OCI-LY3 (cell line): ENCODE measurements at regions not wholly inside any gene's neighbourhood (a gene's known extent, or its start where the extent isn't known, plus 50 kb on each side); places are given as distances from the start of the nearest gene placed in this dataset.

ENCODE experiments used
- H2AFZ ChIP-seq: fragments of 200-600, 300-600 bp; shearing (Covaris generic); 2 replicates; pipeline ENCODE4 v1.6.0; 2014; ENCODE audit warnings: antibody characterized with exemption, low read depth, low read length
- H3K27ac ChIP-seq: fragments of 200-600, 300-600 bp; sonication (generic); 2 replicates; pipeline ENCODE4 v1.5.1; 2014; ENCODE audit warnings: mild to moderate bottlenecking, low read length, moderate library complexity, mixed read lengths
- H3K27me3 ChIP-seq: fragments of 200-600, 300-600 bp; sonication (generic); 2 replicates; pipeline ENCODE4 v1.6.1; 2014; ENCODE audit warnings: low read depth, low read length, mixed read lengths
- H3K36me3 ChIP-seq: fragments of 200-600, 300-600 bp; sonication (generic); replicated peaks from 2 replicates; pipeline ENCODE3; 2014; ENCODE audit warnings: low read depth, low read length, mixed read lengths
- H3K4me1 ChIP-seq: fragments of 300-600, 200-600 bp; sonication (generic); 2 replicates; pipeline ENCODE4 v1.6.1; 2014; ENCODE audit warnings: low read length, mixed read lengths
- H3K4me2 ChIP-seq: fragments of 200-600, 300-600 bp; sonication (generic); 2 replicates; pipeline ENCODE4 v1.6.1; 2014; ENCODE audit warnings: low read length, mixed read lengths
- H3K4me3 ChIP-seq: fragments of 300-600, 200-600 bp; sonication (generic); 2 replicates; pipeline ENCODE4 v1.5.1; 2014; ENCODE audit warnings: antibody characterized with exemption, mild to moderate bottlenecking, low read length, moderate library complexity
- H3K79me2 ChIP-seq: fragments of 300-600, 200-600 bp; shearing (Covaris generic); 2 replicates; pipeline ENCODE4 v1.6.1; 2014; ENCODE audit warnings: mild to moderate bottlenecking, low read length, mixed read lengths
- H3K9ac ChIP-seq: fragments of 300-600, 200-600 bp; shearing (Covaris generic); 2 replicates; pipeline ENCODE4 v1.6.0; 2014; ENCODE audit warnings: mild to moderate bottlenecking, low read length, moderate library complexity
- H3K9me3 ChIP-seq: fragments of 200-600, 300-600 bp; shearing (Covaris generic); 2 replicates; pipeline ENCODE4 v1.6.1; 2014; ENCODE audit warnings: low read length, mixed read lengths; ENCODE audit not compliant: insufficient read depth
- H4K20me1 ChIP-seq: fragments of 200-600, 300-600 bp; sonication (generic); 2 replicates; pipeline ENCODE4 v1.6.1; 2016; ENCODE audit warnings: low read length, mixed read lengths; ENCODE audit not compliant: insufficient read depth
- CTCF ChIP-seq: fragments of 200-600, 300-600 bp; sonication (generic); IDR thresholded peaks from 2 replicates; pipeline ENCODE4 v1.5.1; 2014; ENCODE audit warnings: antibody characterized with exemption, low read length, low read depth
- EZH2phosphoT487 ChIP-seq: fragments of 200-600 bp; shearing (Covaris generic); IDR thresholded peaks from 2 replicates; pipeline ENCODE4 v1.6.1; 2018; ENCODE audit warnings: antibody characterized with exemption, mixed run types, low read depth

DNA sequence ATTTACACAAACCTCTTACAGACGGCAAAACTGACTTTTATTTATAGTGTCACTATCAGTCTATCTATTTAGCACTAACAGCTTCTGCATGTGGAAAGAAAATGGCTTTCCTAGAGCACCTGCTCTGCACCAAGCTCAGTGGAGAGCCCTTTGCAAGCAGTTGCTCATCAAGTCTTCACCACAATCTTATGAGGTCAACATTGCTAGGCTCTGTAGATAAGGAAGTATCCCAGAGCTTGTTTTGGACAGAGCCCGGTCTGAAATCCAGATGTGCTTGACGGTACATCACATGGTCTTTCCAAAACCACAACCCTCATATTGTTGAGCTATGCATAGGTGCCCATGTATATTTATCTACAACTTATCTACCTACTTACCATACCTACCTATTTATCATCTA, 572.7 kb upstream of the CDH5 start:
- H3K4me2 ChIP-seq, result no peak overlapping the region
- no peaks in the 10 kb centered on the region for H3K27me3 ChIP-seq
- no peaks in the 10 kb centered on the region for H4K20me1 ChIP-seq
- no peak overlapping the region for H3K27ac ChIP-seq
- H3K9me3 ChIP-seq, result no peaks in the 10 kb centered on the region
- H3K4me3 ChIP-seq, result no peak overlapping the region
- no peaks in the 10 kb centered on the region for H3K4me1 ChIP-seq
- TF ChIP-seq CTCF (no peak), EZH2phosphoT487 (no peak)
- no peaks in the 10 kb centered on the region for H3K36me3 ChIP-seq
- H3K9ac ChIP-seq, result no peak overlapping the region
- H3K79me2 ChIP-seq, result no peaks in the 10 kb centered on the region
- no peak overlapping the region for H2AFZ ChIP-seq

DNA sequence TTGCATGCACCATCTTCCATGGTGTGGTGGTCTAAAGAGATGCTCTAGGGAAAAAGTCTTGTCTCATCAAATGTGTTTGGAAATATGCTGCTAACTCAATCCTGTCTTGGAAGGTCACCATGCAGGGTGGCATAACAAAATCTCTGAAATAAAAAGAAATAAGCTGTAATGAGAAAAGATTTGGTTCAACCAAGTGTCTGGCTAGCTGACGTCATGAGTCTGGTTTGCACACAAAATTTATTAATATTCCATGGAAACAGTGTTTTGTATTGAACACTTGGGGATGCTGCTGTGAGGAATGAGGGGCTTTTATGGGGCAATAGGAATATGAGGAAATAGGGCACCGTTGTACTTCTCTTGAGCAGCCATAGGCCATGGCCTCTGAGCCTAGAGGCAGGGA, 575.7 kb upstream of the CDH5 start:
- H2AFZ ChIP-seq, result no peak overlapping the region
- no peaks in the 10 kb centered on the region for H4K20me1 ChIP-seq
- H3K36me3 ChIP-seq, result no peaks in the 10 kb centered on the region

DNA sequence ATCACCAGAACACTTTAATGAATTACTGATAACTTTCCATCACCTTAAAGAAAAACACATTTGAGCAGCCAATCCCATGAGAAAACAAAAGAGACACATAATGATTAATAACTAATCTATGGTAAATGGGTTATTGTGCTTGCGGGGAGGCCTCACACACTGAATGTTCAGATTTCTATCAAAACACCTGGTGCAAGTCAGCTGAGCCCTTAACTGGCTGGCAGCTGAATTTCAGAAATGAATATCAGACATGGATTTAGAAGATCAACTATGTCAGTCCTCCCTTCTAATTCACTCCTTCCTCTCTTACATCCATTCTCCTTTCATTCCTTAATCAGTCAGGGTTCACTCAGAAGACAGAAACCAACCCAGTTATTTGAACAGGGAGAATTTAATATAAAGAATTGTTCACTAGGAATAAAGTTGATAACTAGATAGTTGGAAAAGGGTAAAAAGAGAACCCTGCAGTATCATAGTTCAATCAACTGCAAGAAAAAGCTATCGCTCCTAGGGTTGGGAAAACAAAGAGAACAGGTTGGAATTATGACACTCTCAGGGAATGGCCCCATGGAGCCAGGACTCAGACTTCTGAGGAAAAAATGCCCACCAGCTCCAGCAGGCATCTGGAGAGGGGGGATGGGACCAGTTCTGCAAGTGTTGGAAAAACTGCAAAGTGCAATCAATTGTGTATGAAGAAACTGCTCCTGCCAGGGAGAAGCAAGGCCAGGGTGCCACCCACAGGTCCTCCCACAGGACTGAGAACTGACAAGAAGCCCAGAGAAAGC, 577.1 kb upstream of the CDH5 start:
- Histone ChIP-seq H3K79me2 (no peaks in the 10 kb centered on the region), H3K36me3 (no peaks in the 10 kb centered on the region), H3K4me3 (no peak overlapping the region), H2AFZ (no peak overlapping the region), H3K9ac (no peak overlapping the region), H3K9me3 (no peaks in the 10 kb centered on the region), H3K4me1 (no peaks in the 10 kb centered on the region), H3K27me3 (no peaks in the 10 kb centered on the region), H4K20me1 (no peaks in the 10 kb centered on the region), H3K4me2 (no peak overlapping the region), H3K27ac (no peak overlapping the region)
- TF ChIP-seq EZH2phosphoT487, result no peak
- no peak for TF ChIP-seq CTCF

More for the DNA sequence above, 575.7 kb upstream of the CDH5 start:
- no peak overlapping the region for H3K9ac ChIP-seq
- H3K27ac ChIP-seq, result no peak overlapping the region
- no peaks in the 10 kb centered on the region for H3K4me1 ChIP-seq
- no peaks in the 10 kb centered on the region for H3K9me3 ChIP-seq
- H3K4me3 ChIP-seq, result no peak overlapping the region
- H3K27me3 ChIP-seq, result no peaks in the 10 kb centered on the region
- TF ChIP-seq CTCF, result no peak
- TF ChIP-seq EZH2phosphoT487, result no peak
- H3K4me2 ChIP-seq, result no peak overlapping the region
- H3K79me2 ChIP-seq, result no peaks in the 10 kb centered on the region

- no peaks in the 10 kb centered on the region for H3K9me3 ChIP-seq
These were observed 577.9 kb upstream of the CDH5 start for GRCh38 chr16:65788434-65789140.

More at GRCh38 chr16:65788434-65789140, 577.9 kb upstream of the CDH5 start:
- no peaks in the 10 kb centered on the region for H3K4me1 ChIP-seq
- no peak overlapping the region for H3K27ac ChIP-seq
- H3K27me3 ChIP-seq, result no peaks in the 10 kb centered on the region
- no peak for TF ChIP-seq CTCF
- TF ChIP-seq EZH2phosphoT487, result no peak
- H2AFZ ChIP-seq, result no peak overlapping the region
- H3K4me2 ChIP-seq, result no peak overlapping the region
- no peaks in the 10 kb centered on the region for H3K36me3 ChIP-seq
- H3K9ac ChIP-seq, result no peak overlapping the region
- H3K4me3 ChIP-seq, result no peak overlapping the region
- H3K79me2 ChIP-seq, result no peaks in the 10 kb centered on the region
- H4K20me1 ChIP-seq, result no peaks in the 10 kb centered on the region
